Large intestine (tissue), 3 donors: ENCODE measurements at regions not wholly inside any gene's neighbourhood (a gene's known extent, or its start where the extent isn't known, plus 50 kb on each side); places are given as distances from the start of the nearest gene placed in this dataset.

ENCODE experiments used
- DNase-seq, 2 donors: peaks; one replicate each; pipeline versions ENCODE4 v3.0.0 to v3.0.0-alpha.2; 2013
- H3K27ac ChIP-seq: one replicate; pipeline ENCODE4 v1.5.1; 2013; ENCODE audit warnings: low read length
- H3K27me3 ChIP-seq: 2 replicates; pipeline ENCODE4 v1.6.1; 2013; ENCODE audit warnings: low read length; ENCODE audit not compliant: control insufficient read depth, insufficient read depth
- H3K36me3 ChIP-seq: 2 replicates; pipeline ENCODE4 v1.6.1; 2013; ENCODE audit warnings: low read length; ENCODE audit not compliant: control insufficient read depth, insufficient read depth
- H3K4me1 ChIP-seq: one replicate; pipeline ENCODE4 v1.6.1; 2013; ENCODE audit warnings: low read length; ENCODE audit not compliant: control insufficient read depth, insufficient read depth
- H3K4me3 ChIP-seq: one replicate; pipeline ENCODE4 v1.5.1; 2013; ENCODE audit warnings: low read length
- H3K9me3 ChIP-seq: one replicate; pipeline ENCODE4 v1.6.1; 2013; ENCODE audit warnings: mild to moderate bottlenecking, low read depth, low read length, moderate library complexity; ENCODE audit not compliant: control insufficient read depth
- WGBS: methylation state at CpG from one replicate; pipeline ENCODE4 v1.1.5; 2013; ENCODE audit warnings: low lambda C conversion rate; ENCODE audit not compliant: insufficient coverage; 5-methylcytosine and 5-hydroxymethylcytosine counted together

DNA sequence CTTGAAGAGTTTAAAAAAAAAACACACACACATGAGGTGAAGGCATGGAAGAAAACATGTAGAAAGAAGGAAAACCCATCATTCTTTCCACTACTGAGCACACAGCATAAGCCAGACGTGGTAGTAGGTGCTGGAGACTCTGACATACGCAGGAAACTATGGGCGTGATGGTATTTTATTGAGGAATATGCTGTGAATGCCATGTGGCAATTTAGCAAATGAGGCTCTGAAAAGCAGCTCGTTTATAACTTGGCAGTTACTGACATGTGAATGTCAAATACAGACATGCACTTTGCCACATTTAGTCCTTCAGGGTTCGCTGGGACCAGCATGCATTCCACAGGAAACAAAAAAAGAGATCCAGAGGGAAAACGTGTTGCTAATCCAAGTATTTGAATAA, 74.3 kb upstream of the IFNAR2 start:
- no CpG with 5 or more reads among the region's 6 CpGs for WGBS
- Histone ChIP-seq H3K4me3 (no peak overlapping the region), H3K36me3 (no peaks in the 10 kb centered on the region), H3K9me3 (no peaks in the 10 kb centered on the region), H3K27ac (no peak overlapping the region), H3K27me3 (peaks cover 31% of the 10 kb centered on the region), H3K4me1 (no peaks in the 10 kb centered on the region)
- DNase-seq, result no peak

GRCh38 chr21:33157303-33157702, 72.4 kb upstream of the IFNAR2 start:
- Histone ChIP-seq H3K4me3 (no peak overlapping the region), H3K27me3 (peaks cover 27% of the 10 kb centered on the region), H3K4me1 (no peaks in the 10 kb centered on the region), H3K36me3 (no peaks in the 10 kb centered on the region), H3K27ac (no peak overlapping the region), H3K9me3 (no peaks in the 10 kb centered on the region)
- WGBS, result no CpG with 5 or more reads among the region's 3 CpGs
- no peak for DNase-seq

DNA sequence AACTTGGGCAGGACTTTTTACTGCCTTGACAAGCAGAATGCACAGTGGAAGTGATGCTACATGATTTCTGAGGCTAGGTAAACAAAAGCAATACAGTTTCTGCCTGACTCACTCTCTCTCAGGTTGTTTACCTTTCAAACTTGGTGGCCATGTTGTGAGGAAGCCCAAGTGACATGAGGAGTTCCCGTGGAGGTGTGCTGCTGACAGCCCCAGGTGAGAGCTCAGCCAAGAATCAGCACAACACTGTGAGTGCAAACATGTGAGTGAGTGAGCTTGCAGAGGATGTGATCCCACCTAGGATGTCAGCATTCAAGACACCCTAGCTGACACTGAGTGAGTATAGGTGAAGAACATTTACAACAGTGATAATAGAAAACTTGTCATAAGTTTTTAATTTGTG, 71.1 kb upstream of the IFNAR2 start:
- no peaks in the 10 kb centered on the region for H3K9me3 ChIP-seq
- H3K4me3 ChIP-seq, result no peak overlapping the region
- no CpG with 5 or more reads among the region's 1 CpG for WGBS
- no peak for DNase-seq
- H3K4me1 ChIP-seq, result no peaks in the 10 kb centered on the region
- peaks cover 21% of the 10 kb centered on the region for H3K27me3 ChIP-seq
- no peak overlapping the region for H3K27ac ChIP-seq
- H3K36me3 ChIP-seq, result no peaks in the 10 kb centered on the region

DNA sequence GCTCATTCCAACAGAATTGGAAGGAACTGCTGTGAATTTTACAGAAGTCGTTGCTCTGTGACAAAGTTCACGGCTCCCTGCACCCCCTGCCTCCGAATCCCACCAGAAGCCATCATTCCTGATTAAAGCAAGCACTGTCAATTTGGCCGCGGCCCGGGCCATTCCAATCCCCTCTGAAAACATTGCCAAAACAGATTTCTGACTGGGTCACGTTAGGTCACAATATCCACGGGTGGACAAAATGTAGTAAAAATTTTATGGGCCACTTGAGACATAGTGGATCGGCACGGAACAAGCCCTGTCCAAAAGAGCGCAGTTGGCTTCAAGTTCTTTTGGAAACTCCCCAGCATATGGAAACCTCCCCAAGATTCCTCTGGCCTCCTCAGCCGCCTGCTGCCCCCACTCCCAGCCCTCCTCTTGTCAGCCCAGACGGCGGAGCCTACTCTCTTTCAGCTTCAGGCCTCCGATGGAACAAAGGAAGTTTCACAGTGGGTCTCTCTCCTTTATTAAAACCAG, 67.2 kb upstream of the IFNAR2 start:
- Histone ChIP-seq H3K9me3 (no peaks in the 10 kb centered on the region), H3K4me1 (no peaks in the 10 kb centered on the region), H3K36me3 (no peaks in the 10 kb centered on the region), H3K27ac (no peak overlapping the region), H3K4me3 (no peak overlapping the region), H3K27me3 (peaks cover 8% of the 10 kb centered on the region)
- WGBS, result no CpG with 5 or more reads among the region's 15 CpGs
- no peak for DNase-seq

GRCh38 chr21:33168886-33169285, 60.9 kb upstream of the IFNAR2 start:
- no peak for DNase-seq
- Histone ChIP-seq H3K27ac (no peak overlapping the region), H3K27me3 (peaks cover 17% of the 10 kb centered on the region), H3K9me3 (no peaks in the 10 kb centered on the region), H3K4me1 (no peaks in the 10 kb centered on the region), H3K4me3 (no peak overlapping the region), H3K36me3 (no peaks in the 10 kb centered on the region)
- WGBS, result no CpG with 5 or more reads among the region's 6 CpGs

- Histone ChIP-seq H3K9me3 (no peaks in the 10 kb centered on the region), H3K36me3 (no peaks in the 10 kb centered on the region), H3K4me3 (no peak overlapping the region), H3K27ac (no peak overlapping the region), H3K4me1 (no peaks in the 10 kb centered on the region), H3K27me3 (peaks cover 17% of the 10 kb centered on the region)
- 87% methylated on average over 6 of the region's 14 CpGs for WGBS
- no peak for DNase-seq
Observed at GRCh38 chr21:33169359-33169758, 60.4 kb upstream of the IFNAR2 start.

GRCh38 chr21:33171616-33172169, 58.0 kb upstream of the IFNAR2 start:
- H3K4me3 ChIP-seq, result no peak overlapping the region
- no CpG with 5 or more reads among the region's 8 CpGs for WGBS
- no peak for DNase-seq
- no peak overlapping the region for H3K27ac ChIP-seq
- no peaks in the 10 kb centered on the region for H3K9me3 ChIP-seq
- no peaks in the 10 kb centered on the region for H3K36me3 ChIP-seq
- H3K27me3 ChIP-seq, result peaks cover 24% of the 10 kb centered on the region
- H3K4me1 ChIP-seq, result no peaks in the 10 kb centered on the region

DNA sequence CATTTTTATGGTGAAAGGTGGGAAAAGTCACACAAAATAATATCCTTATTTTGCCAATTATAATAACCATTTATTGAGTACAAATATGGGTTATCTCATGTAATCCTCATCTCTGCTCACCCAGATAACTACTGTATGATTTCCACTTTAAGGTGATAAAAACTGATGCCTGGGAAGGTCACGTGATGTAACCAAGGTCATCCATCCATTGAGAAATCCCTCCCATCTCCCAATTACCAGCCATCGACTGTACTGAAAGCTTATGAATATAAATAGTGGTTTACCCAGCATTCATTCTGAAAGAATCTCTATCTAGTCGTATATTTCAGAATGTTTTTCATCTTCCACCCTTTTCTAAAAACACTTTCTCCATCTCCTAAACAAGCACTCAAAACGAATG, 55.0 kb upstream of the IFNAR2 start:
- no peak overlapping the region for H3K27ac ChIP-seq
- DNase-seq, result no peak
- no peaks in the 10 kb centered on the region for H3K36me3 ChIP-seq
- 100% methylated on average over 2 of the region's 4 CpGs for WGBS
- no peaks in the 10 kb centered on the region for H3K9me3 ChIP-seq
- peaks cover 22% of the 10 kb centered on the region for H3K27me3 ChIP-seq
- H3K4me1 ChIP-seq, result no peaks in the 10 kb centered on the region
- H3K4me3 ChIP-seq, result no peak overlapping the region
